ENCODE measurements at regions not wholly inside any gene's neighbourhood (a gene's known extent, or its start where the extent isn't known, plus 50 kb on each side); places are given as distances from the start of the nearest gene placed in this dataset.

DNA sequence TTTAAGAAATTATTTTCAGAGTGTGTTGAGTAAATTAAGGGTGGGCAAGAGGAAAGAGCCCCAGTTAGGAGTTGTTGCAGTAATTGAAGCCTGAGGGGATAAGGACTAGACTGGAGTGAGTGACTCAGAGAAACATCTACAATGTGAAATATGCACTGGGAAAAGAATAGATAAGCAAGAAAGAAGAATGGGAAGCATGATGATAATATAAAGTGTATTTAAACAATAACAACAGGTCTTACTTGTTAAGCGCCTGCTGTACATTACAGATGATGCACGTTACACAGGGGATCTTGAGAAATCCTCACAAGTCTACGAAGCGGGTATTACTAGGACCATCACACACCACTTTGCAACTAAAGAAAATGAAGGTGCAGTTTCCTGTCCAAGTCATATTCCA, 73.6 kb upstream of the STK17B start:
- no peaks in the 10 kb centered on the region for H3K9me3 ChIP-seq (ENCODE audit: insufficient read depth, low read length)
- H3K9ac ChIP-seq (ENCODE audit: insufficient read length, low read depth), result no peak overlapping the region
- no peaks in the 10 kb centered on the region for H3K36me3 ChIP-seq (ENCODE audit: insufficient read depth, insufficient read length, low read length)
- no peaks in the 10 kb centered on the region for H3K27me3 ChIP-seq (ENCODE audit: insufficient read depth, insufficient read length)
- no peak overlapping the region for H3K4me3 ChIP-seq (ENCODE audit: insufficient read length, low read depth)
- H3K4me1 ChIP-seq (ENCODE audit: insufficient read depth, insufficient read length), result no peaks in the 10 kb centered on the region
- TF ChIP-seq YY1 (IDR thresholded peaks at IDR 0.05; ENCODE audit: insufficient read depth, insufficient read length), result no peak
- TF ChIP-seq ZNF274 (IDR thresholded peaks at IDR 0.05; ENCODE audit: low read depth, low read length), result no peak
- no peak for TF ChIP-seq SUZ12 (IDR thresholded peaks at IDR 0.05; ENCODE audit: extremely low read depth, insufficient read depth, insufficient read length)
- DNase-seq (ENCODE audit: low read depth, low spot score), result no peak

DNA sequence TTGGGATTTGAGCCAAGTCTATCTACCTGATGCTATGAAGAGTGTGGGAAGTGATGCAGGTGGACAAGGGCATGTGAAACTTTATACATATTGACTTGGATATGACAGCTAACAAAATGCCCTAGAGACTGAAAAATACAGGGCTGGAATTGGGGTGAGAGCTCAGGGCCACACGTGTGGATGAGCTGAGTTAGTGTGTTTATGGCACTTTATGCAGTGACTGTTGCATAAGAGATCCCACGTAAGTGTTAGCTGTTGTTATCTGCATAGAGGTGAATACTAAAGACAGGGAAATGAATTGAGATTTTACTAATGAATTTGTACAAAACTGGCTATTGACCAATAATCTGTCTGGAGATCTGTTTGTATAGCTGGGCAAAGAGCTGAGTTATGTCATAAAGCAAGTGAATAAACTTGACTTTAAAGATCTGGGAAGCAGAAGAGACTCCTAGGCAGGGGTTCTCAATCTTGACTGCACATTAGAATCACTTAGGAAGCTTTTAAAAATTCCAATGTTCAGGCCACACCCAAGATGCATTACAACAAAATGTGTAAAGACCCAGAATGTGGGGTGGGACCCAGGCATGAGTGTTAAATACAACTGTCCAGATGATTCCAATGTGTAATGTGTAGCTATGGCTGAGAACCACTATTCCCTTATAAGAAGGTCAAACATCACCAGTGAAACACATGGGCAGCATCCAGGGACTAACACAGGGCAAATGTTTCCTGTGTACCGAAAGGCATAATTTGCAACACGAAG, 74.2 kb upstream of the STK17B start:
- TF ChIP-seq SUZ12 (IDR thresholded peaks at IDR 0.05; ENCODE audit: extremely low read depth, insufficient read depth, insufficient read length) (no peak), YY1 (IDR thresholded peaks at IDR 0.05; ENCODE audit: insufficient read depth, insufficient read length) (no peak), ZNF274 (IDR thresholded peaks at IDR 0.05; ENCODE audit: low read depth, low read length) (no peak)
- H3K9ac ChIP-seq (ENCODE audit: insufficient read length, low read depth), result no peak overlapping the region
- no peaks in the 10 kb centered on the region for H3K9me3 ChIP-seq (ENCODE audit: insufficient read depth, low read length)
- H3K36me3 ChIP-seq (ENCODE audit: insufficient read depth, insufficient read length, low read length), result no peaks in the 10 kb centered on the region
- H3K4me1 ChIP-seq (ENCODE audit: insufficient read depth, insufficient read length), result no peaks in the 10 kb centered on the region
- H3K27me3 ChIP-seq (ENCODE audit: insufficient read depth, insufficient read length), result no peaks in the 10 kb centered on the region
- no peak for DNase-seq (ENCODE audit: low read depth, low spot score)
- no peak overlapping the region for H3K4me3 ChIP-seq (ENCODE audit: insufficient read length, low read depth)

DNA sequence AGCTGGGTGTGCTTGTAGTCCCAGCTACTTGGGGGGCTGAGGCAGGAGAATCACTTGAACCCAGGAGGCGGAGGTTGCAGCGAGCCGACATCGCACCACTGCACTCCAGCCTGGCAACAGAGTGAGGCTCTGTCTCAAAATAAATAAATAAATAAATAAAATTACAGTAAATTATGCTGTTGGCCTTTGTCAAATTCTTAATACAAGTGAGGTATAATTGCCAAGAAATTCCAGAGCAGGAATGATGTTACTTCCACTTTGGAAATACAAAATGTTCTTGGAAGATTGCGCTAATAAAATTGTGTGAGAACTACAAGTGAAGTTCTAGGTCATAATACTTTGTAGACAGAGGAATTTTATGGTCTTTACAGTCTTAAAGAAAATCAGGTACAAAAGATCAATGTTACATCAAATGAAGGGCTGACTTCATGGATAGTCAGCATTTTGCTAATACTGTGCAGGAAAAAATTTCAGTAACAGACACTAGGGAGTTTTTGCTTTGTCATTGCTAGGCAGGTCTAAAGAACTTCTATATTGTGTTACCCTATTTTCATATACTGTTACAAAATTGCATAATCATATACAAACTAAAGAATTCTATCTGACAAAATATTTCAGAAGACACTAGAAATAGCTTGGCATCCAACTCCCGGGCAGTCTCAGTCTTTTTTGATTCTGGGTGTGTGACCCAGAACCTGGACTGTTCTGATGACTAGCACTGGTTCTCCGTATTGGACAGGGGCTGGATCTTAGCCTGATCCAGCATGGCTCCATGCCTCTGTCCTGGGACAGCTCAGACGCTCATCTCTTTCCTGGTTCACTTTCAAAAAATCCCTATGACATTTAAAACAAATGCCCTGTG, 76.0 kb upstream of the STK17B start:
- Histone ChIP-seq H3K4me1 (ENCODE audit: insufficient read depth, insufficient read length) (no peaks in the 10 kb centered on the region), H3K9me3 (ENCODE audit: insufficient read depth, low read length) (no peaks in the 10 kb centered on the region), H3K36me3 (ENCODE audit: insufficient read depth, insufficient read length, low read length) (no peaks in the 10 kb centered on the region), H3K4me3 (ENCODE audit: insufficient read length, low read depth) (no peak overlapping the region), H3K27me3 (ENCODE audit: insufficient read depth, insufficient read length) (no peaks in the 10 kb centered on the region), H3K9ac (ENCODE audit: insufficient read length, low read depth) (no peak overlapping the region)
- DNase-seq (ENCODE audit: low read depth, low spot score), result no peak
- TF ChIP-seq SUZ12 (IDR thresholded peaks at IDR 0.05; ENCODE audit: extremely low read depth, insufficient read depth, insufficient read length) (no peak), ZNF274 (IDR thresholded peaks at IDR 0.05; ENCODE audit: low read depth, low read length) (no peak), YY1 (IDR thresholded peaks at IDR 0.05; ENCODE audit: insufficient read depth, insufficient read length) (no peak)

DNA sequence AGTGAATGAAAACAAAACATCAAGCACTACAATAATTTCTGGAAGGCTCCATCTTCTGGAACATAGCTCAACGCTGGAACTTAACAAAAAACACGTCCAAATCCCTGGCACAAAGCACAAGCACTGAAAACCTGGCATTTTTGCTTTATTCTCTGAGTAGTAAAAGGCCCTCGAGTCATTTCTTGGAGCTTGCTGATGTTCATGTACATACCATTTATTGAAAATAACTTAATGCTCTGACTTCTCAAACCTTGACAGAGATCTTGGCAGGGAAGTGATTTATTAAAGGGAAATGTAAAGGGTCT, 76.5 kb upstream of the STK17B start:
- H3K27me3 ChIP-seq (ENCODE audit: insufficient read depth, insufficient read length), result no peaks in the 10 kb centered on the region
- no peaks in the 10 kb centered on the region for H3K36me3 ChIP-seq (ENCODE audit: insufficient read depth, insufficient read length, low read length)
- no peak overlapping the region for H3K4me3 ChIP-seq (ENCODE audit: insufficient read length, low read depth)
- no peaks in the 10 kb centered on the region for H3K4me1 ChIP-seq (ENCODE audit: insufficient read depth, insufficient read length)
- DNase-seq (ENCODE audit: low read depth, low spot score), result no peak
- no peak overlapping the region for H3K9ac ChIP-seq (ENCODE audit: insufficient read length, low read depth)
- no peaks in the 10 kb centered on the region for H3K9me3 ChIP-seq (ENCODE audit: insufficient read depth, low read length)
- no peak for TF ChIP-seq SUZ12 (IDR thresholded peaks at IDR 0.05; ENCODE audit: extremely low read depth, insufficient read depth, insufficient read length)
- TF ChIP-seq ZNF274 (IDR thresholded peaks at IDR 0.05; ENCODE audit: low read depth, low read length), result no peak
- no peak for TF ChIP-seq YY1 (IDR thresholded peaks at IDR 0.05; ENCODE audit: insufficient read depth, insufficient read length)

DNA sequence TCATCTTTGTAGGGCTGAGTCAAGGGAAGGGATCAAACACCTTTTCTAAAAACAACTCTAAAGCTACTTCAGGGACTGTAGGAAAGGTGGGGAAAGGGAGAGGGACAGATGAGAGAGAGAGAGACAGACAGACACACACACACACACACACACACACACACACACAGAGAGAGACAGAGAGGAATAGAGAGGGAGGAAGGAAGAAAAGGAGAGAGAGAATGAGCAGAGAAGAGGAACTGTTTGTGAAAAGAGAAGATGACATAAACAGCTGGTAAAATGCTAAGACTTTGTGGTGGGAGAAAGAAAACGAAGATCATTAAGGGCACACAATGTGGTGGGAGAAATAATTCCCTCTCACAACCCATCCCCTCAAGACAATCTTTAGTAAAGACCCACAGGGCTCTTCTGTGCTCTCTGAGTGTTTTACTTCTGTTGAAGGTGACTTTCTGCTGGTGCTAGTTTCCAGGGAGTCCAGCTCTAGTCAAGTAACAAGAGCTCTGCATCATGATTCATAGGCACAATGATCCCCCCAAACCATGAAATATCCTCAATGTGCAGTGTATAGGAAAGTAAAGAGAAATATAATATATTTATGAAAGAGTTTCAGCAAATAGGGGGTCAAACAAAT, 77.2 kb upstream of the STK17B start:
- no peaks in the 10 kb centered on the region for H3K4me1 ChIP-seq (ENCODE audit: insufficient read depth, insufficient read length)
- H3K9ac ChIP-seq (ENCODE audit: insufficient read length, low read depth), result no peak overlapping the region
- TF ChIP-seq ZNF274 (IDR thresholded peaks at IDR 0.05; ENCODE audit: low read depth, low read length) (no peak), SUZ12 (IDR thresholded peaks at IDR 0.05; ENCODE audit: extremely low read depth, insufficient read depth, insufficient read length) (no peak), YY1 (IDR thresholded peaks at IDR 0.05; ENCODE audit: insufficient read depth, insufficient read length) (no peak)
- DNase-seq (ENCODE audit: low read depth, low spot score), result no peak
- no peaks in the 10 kb centered on the region for H3K27me3 ChIP-seq (ENCODE audit: insufficient read depth, insufficient read length)
- no peak overlapping the region for H3K4me3 ChIP-seq (ENCODE audit: insufficient read length, low read depth)
- no peaks in the 10 kb centered on the region for H3K9me3 ChIP-seq (ENCODE audit: insufficient read depth, low read length)
- H3K36me3 ChIP-seq (ENCODE audit: insufficient read depth, insufficient read length, low read length), result no peaks in the 10 kb centered on the region

DNA sequence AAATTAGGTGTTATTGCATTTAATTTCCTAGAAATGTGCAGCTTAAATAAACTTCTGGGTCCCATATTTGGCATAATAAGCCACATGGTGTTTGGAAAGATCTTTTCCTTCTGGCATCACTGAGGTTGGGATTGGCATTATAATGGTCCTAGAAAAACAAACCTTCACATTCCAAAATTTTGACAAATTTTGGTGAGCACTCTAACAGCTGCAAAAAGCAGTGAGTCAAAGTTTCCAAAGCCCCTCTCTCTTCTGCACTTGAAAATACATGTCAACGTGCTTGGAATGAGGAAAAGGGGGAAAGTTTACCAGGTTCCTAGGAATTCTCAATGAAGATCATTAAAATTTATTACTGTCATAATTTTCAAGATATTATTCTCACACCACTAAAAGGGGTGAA, 77.8 kb upstream of the STK17B start:
- TF ChIP-seq SUZ12 (IDR thresholded peaks at IDR 0.05; ENCODE audit: extremely low read depth, insufficient read depth, insufficient read length), result no peak
- TF ChIP-seq YY1 (IDR thresholded peaks at IDR 0.05; ENCODE audit: insufficient read depth, insufficient read length), result no peak
- TF ChIP-seq ZNF274 (IDR thresholded peaks at IDR 0.05; ENCODE audit: low read depth, low read length), result no peak
- no peak for DNase-seq (ENCODE audit: low read depth, low spot score)
- H3K4me1 ChIP-seq (ENCODE audit: insufficient read depth, insufficient read length), result no peaks in the 10 kb centered on the region
- H3K27me3 ChIP-seq (ENCODE audit: insufficient read depth, insufficient read length), result no peaks in the 10 kb centered on the region
- H3K9ac ChIP-seq (ENCODE audit: insufficient read length, low read depth), result no peak overlapping the region
- H3K36me3 ChIP-seq (ENCODE audit: insufficient read depth, insufficient read length, low read length), result no peaks in the 10 kb centered on the region
- no peak overlapping the region for H3K4me3 ChIP-seq (ENCODE audit: insufficient read length, low read depth)
- H3K9me3 ChIP-seq (ENCODE audit: insufficient read depth, low read length), result no peaks in the 10 kb centered on the region

DNA sequence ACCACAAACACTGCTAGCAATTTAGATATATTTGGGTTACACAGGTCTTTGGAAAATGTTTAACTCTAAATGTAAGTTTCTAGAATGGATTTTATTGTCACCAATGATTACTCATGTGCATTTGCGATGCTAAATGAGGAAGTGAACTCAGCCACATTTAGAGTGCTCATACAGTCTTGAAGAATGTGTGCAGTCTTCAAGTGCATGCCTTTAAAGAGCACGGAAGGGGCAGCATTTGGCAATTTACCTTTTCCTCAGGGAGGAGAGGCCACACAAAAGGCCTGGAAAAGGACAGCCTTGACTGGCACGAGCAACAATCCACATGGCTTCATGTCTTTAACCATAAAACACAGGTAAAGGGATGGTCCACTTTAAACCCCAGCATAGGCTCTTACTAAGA, 78.5 kb upstream of the STK17B start:
- Histone ChIP-seq H3K4me3 (ENCODE audit: insufficient read length, low read depth) (no peak overlapping the region), H3K9ac (ENCODE audit: insufficient read length, low read depth) (no peak overlapping the region), H3K27me3 (ENCODE audit: insufficient read depth, insufficient read length) (no peaks in the 10 kb centered on the region), H3K9me3 (ENCODE audit: insufficient read depth, low read length) (no peaks in the 10 kb centered on the region), H3K4me1 (ENCODE audit: insufficient read depth, insufficient read length) (no peaks in the 10 kb centered on the region), H3K36me3 (ENCODE audit: insufficient read depth, insufficient read length, low read length) (no peaks in the 10 kb centered on the region)
- TF ChIP-seq YY1 (IDR thresholded peaks at IDR 0.05; ENCODE audit: insufficient read depth, insufficient read length) (no peak), ZNF274 (IDR thresholded peaks at IDR 0.05; ENCODE audit: low read depth, low read length) (no peak), SUZ12 (IDR thresholded peaks at IDR 0.05; ENCODE audit: extremely low read depth, insufficient read depth, insufficient read length) (no peak)
- no peak for DNase-seq (ENCODE audit: low read depth, low spot score)
